PC-9 (cell line): ENCODE measurements at regions not wholly inside any gene's neighbourhood (a gene's known extent, or its start where the extent isn't known, plus 50 kb on each side); places are given as distances from the start of the nearest gene placed in this dataset.

Source experiments
- EZH2 ChIP-seq: fragments of 200-600 bp; sonication (generic); IDR thresholded peaks from 2 replicates; pipeline ENCODE4 v1.8.0; 2017; ENCODE audit warnings: antibody characterized with exemption, low read depth
- TF ChIP-seq, protein P1 (sequence below): fragments of 200-600 bp; sonication (generic); conservative IDR thresholded peaks from 2 replicates; pipeline ENCODE4 v1.6.1; 2017; ENCODE audit warnings: mixed run types, antibody characterized with exemption, mild to moderate bottlenecking, moderate library complexity

DNA sequence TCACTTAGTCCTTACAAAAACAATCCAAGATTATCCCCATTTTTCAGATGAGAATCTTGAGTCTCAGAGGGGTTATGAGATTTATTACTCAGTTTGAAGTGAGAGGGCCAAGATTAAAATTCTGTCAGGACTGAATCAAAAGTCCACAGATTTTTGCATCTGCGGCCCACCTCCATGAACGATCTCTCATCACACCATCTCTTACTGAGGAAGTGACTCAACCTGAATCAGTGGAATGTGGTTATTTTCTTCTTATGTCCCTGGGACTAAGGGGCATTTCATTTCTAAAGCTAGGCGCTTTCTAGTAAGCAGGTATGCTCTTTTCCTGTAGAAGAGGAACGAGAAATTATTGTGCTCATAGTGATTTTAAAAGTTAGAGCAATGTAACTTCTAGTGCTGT lies 360.3 kb upstream of the SPHKAP start:
- TF ChIP-seq EZH2, result no peak
- TF ChIP-seq, protein P1, sequence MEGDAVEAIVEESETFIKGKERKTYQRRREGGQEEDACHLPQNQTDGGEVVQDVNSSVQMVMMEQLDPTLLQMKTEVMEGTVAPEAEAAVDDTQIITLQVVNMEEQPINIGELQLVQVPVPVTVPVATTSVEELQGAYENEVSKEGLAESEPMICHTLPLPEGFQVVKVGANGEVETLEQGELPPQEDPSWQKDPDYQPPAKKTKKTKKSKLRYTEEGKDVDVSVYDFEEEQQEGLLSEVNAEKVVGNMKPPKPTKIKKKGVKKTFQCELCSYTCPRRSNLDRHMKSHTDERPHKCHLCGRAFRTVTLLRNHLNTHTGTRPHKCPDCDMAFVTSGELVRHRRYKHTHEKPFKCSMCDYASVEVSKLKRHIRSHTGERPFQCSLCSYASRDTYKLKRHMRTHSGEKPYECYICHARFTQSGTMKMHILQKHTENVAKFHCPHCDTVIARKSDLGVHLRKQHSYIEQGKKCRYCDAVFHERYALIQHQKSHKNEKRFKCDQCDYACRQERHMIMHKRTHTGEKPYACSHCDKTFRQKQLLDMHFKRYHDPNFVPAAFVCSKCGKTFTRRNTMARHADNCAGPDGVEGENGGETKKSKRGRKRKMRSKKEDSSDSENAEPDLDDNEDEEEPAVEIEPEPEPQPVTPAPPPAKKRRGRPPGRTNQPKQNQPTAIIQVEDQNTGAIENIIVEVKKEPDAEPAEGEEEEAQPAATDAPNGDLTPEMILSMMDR, result no peak
